DND-41 (cell line): ENCODE measurements at regions not wholly inside any gene's neighbourhood (a gene's known extent, or its start where the extent isn't known, plus 50 kb on each side); places are given as distances from the start of the nearest gene placed in this dataset.

ENCODE experiments used
- ATAC-seq: fragments of 200-7000 bp; cut with Tn5 transposase; 3 replicates; pipeline ENCODE4 v1.9.1; 2021; ENCODE audit warnings: low read depth; ENCODE audit not compliant: insufficient read depth
- DNase-seq: peaks from one replicate; pipeline ENCODE4 v3.0.0-alpha.2; 2020
- H2AFZ ChIP-seq: 2 replicates; pipeline ENCODE4 v1.6.0; 2012; ENCODE audit warnings: low read depth, low read length
- H3K27ac ChIP-seq: 2 replicates; pipeline ENCODE4 v1.5.1; 2012; ENCODE audit warnings: low read length, inconsistent platforms
- H3K27me3 ChIP-seq: fragments of 200-600 bp; sonication (generic); 2 replicates; pipeline ENCODE4 v1.6.0; 2012; ENCODE audit warnings: low read length, mild to moderate bottlenecking, inconsistent platforms; ENCODE audit not compliant: insufficient read depth, poor library complexity
- H3K36me3 ChIP-seq: 2 replicates; pipeline ENCODE4 v1.5.1; 2012; ENCODE audit warnings: low read length, inconsistent platforms; ENCODE audit not compliant: insufficient read depth
- H3K4me1 ChIP-seq: 2 replicates; pipeline ENCODE4 v1.5.1; 2012; ENCODE audit warnings: mild to moderate bottlenecking, low read length; ENCODE audit not compliant: insufficient read depth
- H3K4me2 ChIP-seq: 2 replicates; pipeline ENCODE4 v1.6.0; 2012; ENCODE audit warnings: mild to moderate bottlenecking, moderate library complexity, low read length, inconsistent platforms; ENCODE audit not compliant: insufficient read depth
- H3K4me3 ChIP-seq, 2 experiments: fragments of 200-600 bp in 1 of 2; shearing (Covaris generic) in 1 of 2; 2 replicates each; pipeline ENCODE4 v1.5.1; 2012 to 2016; ENCODE audit warnings: inconsistent platforms in 2 of 2, low read length in 2 of 2, mild to moderate bottlenecking in 2 of 2, low read depth in 1 of 2, moderate library complexity in 1 of 2
- H3K79me2 ChIP-seq: 2 replicates; pipeline ENCODE4 v1.6.0; 2012; ENCODE audit warnings: low read length, inconsistent platforms; ENCODE audit not compliant: insufficient read depth
- H3K9ac ChIP-seq: 2 replicates; pipeline ENCODE4 v1.6.0; 2012; ENCODE audit warnings: low read depth, mild to moderate bottlenecking, inconsistent platforms, low read length, moderate library complexity
- H3K9me3 ChIP-seq: 2 replicates; pipeline ENCODE4 v1.5.1; 2012; ENCODE audit warnings: low read length, moderate library complexity, mild to moderate bottlenecking, inconsistent platforms; ENCODE audit not compliant: insufficient read depth, severe bottlenecking
- H4K20me1 ChIP-seq: 2 replicates; pipeline ENCODE4 v1.6.0; 2012; ENCODE audit warnings: low read length; ENCODE audit not compliant: insufficient read depth
- EZH2 ChIP-seq: IDR thresholded peaks from 3 replicates; pipeline ENCODE4 v1.6.1; 2012; ENCODE audit warnings: borderline replicate concordance, low read depth, mild to moderate bottlenecking, moderate library complexity, low read length, inconsistent platforms; ENCODE audit not compliant: severe bottlenecking
- TF ChIP-seq, protein P1 (sequence below): IDR thresholded peaks from 2 replicates; pipeline ENCODE4 v1.5.1; 2012; ENCODE audit warnings: borderline replicate concordance, low read length, moderate library complexity, mild to moderate bottlenecking; ENCODE audit not compliant: poor library complexity, severe bottlenecking; ENCODE audit errors: extremely low read depth

DNA sequence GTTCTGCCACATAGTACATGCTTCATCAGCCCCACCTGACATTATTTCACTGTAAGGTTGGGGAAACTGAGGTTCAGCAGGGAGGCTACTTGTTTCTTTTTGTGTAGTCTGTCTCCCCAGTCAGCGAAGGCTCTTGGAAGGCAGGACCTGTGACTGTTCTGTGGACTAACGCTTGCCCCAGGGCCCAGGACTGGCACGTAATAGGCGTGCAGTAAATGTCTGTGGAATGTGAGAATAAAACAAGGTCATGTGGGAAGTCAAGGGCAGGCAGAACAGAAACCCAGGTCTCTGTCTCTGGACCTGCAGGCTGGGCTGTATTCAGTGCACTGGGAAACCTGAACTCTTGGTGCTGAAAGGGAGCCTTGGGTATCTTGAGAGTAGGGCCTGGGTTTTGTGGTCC is 168.7 kb downstream of the RPS24 start:
- no peak for TF ChIP-seq EZH2
- TF ChIP-seq, protein P1, sequence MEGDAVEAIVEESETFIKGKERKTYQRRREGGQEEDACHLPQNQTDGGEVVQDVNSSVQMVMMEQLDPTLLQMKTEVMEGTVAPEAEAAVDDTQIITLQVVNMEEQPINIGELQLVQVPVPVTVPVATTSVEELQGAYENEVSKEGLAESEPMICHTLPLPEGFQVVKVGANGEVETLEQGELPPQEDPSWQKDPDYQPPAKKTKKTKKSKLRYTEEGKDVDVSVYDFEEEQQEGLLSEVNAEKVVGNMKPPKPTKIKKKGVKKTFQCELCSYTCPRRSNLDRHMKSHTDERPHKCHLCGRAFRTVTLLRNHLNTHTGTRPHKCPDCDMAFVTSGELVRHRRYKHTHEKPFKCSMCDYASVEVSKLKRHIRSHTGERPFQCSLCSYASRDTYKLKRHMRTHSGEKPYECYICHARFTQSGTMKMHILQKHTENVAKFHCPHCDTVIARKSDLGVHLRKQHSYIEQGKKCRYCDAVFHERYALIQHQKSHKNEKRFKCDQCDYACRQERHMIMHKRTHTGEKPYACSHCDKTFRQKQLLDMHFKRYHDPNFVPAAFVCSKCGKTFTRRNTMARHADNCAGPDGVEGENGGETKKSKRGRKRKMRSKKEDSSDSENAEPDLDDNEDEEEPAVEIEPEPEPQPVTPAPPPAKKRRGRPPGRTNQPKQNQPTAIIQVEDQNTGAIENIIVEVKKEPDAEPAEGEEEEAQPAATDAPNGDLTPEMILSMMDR: no peak
- DNase-seq: no peak

DNA sequence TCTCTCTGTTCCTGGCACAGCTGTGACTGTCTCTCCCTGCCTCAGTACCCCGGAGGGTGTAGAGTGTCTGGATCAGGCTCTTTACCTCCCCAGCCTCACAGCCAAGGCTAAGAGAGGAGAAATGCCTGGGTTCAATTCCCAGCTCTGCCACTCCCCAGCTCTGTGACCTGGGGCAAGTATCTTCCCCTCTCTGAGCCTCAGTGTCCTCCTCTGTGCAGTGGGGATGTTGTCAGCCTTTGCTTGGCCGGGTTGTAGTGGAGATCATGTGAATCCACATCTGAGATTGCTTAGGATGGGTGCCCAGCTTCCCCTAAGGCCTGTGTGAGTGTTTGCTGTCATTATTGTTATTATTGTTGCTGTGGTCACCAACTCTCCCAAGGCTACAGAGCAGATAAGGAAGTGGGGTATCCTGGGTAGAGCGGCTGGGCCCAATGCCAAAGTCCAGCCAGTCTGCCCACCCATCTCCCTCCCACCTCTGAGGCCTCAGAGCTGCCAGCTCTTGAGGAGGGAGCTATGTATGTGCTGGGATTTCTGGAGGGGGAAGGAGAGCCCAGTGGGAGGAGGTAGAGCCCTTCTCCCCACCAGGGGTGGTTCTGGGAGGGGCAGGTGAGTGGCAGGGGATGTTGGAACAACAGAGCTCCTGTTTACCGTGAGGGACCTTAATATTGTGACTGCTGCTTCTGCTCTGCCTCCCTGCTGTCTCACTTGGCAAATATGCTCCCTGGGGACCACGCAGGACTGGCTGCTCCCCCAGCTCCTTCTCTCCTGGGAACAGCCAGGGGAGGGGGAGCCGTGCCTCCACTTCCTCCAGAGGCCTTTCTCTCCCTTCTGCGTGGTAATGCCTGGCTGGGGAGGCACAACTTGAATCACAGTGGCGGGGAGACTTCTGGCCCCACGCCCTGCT is 170.5 kb downstream of the RPS24 start:
- ATAC-seq (no peak), DNase-seq (peak; percentile 5)
- TF ChIP-seq, protein P1: no peak
- no peak for TF ChIP-seq EZH2
- Histone ChIP-seq H3K36me3 (no peaks in the 10 kb centered on the region), H3K4me2 (no peak overlapping the region), H3K27me3 (peaks cover 13% of the 10 kb centered on the region), H3K27ac (no peak overlapping the region), H3K9ac (no peak overlapping the region), H2AFZ (no peak overlapping the region), H3K4me1 (no peaks in the 10 kb centered on the region), H4K20me1 (no peaks in the 10 kb centered on the region; the same call in 1 of the 2 replicates), H3K4me3 (no peak overlapping the region), H3K9me3 (no peaks in the 10 kb centered on the region), H3K79me2 (no peaks in the 10 kb centered on the region)

More for the DNA sequence above, 168.7 kb downstream of the RPS24 start:
- Histone ChIP-seq H3K27ac (no peak overlapping the region), H3K4me1 (no peaks in the 10 kb centered on the region), H4K20me1 (no peaks in the 10 kb centered on the region; the same call in 1 of the 2 replicates), H3K4me2 (no peak overlapping the region), H2AFZ (no peak overlapping the region), H3K36me3 (no peaks in the 10 kb centered on the region), H3K9ac (no peak overlapping the region), H3K27me3 (peaks cover 9% of the 10 kb centered on the region), H3K9me3 (no peaks in the 10 kb centered on the region), H3K79me2 (no peaks in the 10 kb centered on the region), H3K4me3 (no peak overlapping the region)
- no peak for ATAC-seq

DNA sequence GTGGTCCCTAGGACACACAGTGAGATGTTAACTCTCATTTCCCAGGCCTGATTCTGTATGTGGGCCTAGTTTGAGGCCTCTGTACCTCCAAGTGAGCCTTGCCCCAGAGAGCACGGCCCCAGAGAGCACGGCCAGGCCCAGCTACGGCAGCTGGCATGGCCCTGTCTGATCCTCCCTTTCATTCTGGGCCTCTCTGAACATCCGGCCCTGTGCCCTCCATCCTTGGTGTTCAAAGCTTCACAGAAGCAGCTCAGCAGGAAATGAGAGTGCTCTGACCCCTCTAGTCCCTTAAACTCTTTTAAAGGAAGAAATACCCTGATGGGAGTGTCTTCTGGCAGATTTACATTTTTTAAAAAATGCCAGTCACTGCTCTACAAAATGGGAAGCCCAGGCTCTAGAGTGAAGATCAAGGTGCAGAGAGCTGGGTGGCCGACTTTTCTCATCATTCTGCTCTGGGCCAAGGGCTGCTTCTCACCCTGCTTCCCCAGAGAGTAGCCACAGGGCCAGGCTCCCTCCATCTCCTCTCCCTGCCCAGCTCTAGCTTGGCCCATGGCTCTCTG is 171.9 kb downstream of the RPS24 start:
- Histone ChIP-seq H3K4me2 (no peak overlapping the region), H3K27me3 (peaks cover 9% of the 10 kb centered on the region), H3K27ac (no peak overlapping the region), H3K9ac (no peak overlapping the region), H3K36me3 (no peaks in the 10 kb centered on the region), H3K4me3 (no peak overlapping the region), H3K4me1 (no peaks in the 10 kb centered on the region), H3K9me3 (no peaks in the 10 kb centered on the region), H4K20me1 (no peaks in the 10 kb centered on the region; the same call in 1 of the 2 replicates), H3K79me2 (no peaks in the 10 kb centered on the region), H2AFZ (no peak overlapping the region)
- no peak for ATAC-seq
- no peak for DNase-seq
- TF ChIP-seq, protein P1: no peak
- TF ChIP-seq EZH2: no peak
